GM23338 (cell line): ENCODE measurements at regions not wholly inside any gene's neighbourhood (a gene's known extent, or its start where the extent isn't known, plus 50 kb on each side); places are given as distances from the start of the nearest gene placed in this dataset.

Experiments used
- ATAC-seq: fragments of 200-7000 bp; cut with Tn5 transposase; 3 replicates; pipeline ENCODE4 v1.9.1; 2020
- DNase-seq: peaks from one replicate; pipeline ENCODE4 v3.0.0-alpha.2; 2015; ENCODE audit warnings: low spot score
- H2AFZ ChIP-seq: fragments of 200-600 bp; sonication (generic); 2 replicates; pipeline ENCODE4 v1.8.0; 2016; ENCODE audit warnings: antibody characterized with exemption, mild to moderate bottlenecking, moderate library complexity
- H3F3A ChIP-seq: fragments of 200-600 bp; sonication (generic); replicated peaks from 2 replicates; pipeline ENCODE4 v1.8.0; 2017; ENCODE audit warnings: antibody characterized with exemption, mixed run types, low read depth
- H3K27ac ChIP-seq: fragments of 200-600 bp; sonication (generic); 2 replicates; pipeline ENCODE4 v1.6.1; 2016; ENCODE audit warnings: low read depth
- H3K27me3 ChIP-seq: fragments of 200-600 bp; sonication (generic); 2 replicates; pipeline ENCODE4 v1.8.0; 2016; ENCODE audit warnings: mild to moderate bottlenecking, mixed run types, moderate library complexity; ENCODE audit not compliant: insufficient read depth
- H3K36me3 ChIP-seq: fragments of 200-600 bp; sonication (generic); 2 replicates; pipeline ENCODE4 v1.8.0; 2016; ENCODE audit warnings: mild to moderate bottlenecking; ENCODE audit not compliant: insufficient read depth
- H3K4me1 ChIP-seq: fragments of 200-600 bp; sonication (generic); 2 replicates; pipeline ENCODE4 v1.8.0; 2016; ENCODE audit warnings: mild to moderate bottlenecking, moderate library complexity; ENCODE audit not compliant: insufficient read depth
- H3K4me2 ChIP-seq: fragments of 200-600 bp; sonication (generic); 2 replicates; pipeline ENCODE4 v1.7.1; 2017; ENCODE audit warnings: mixed run types
- H3K4me3 ChIP-seq: fragments of 200-600 bp; sonication (generic); 2 replicates; pipeline ENCODE4 v1.6.1; 2016; ENCODE audit warnings: mixed run types
- H3K79me2 ChIP-seq: fragments of 200-600 bp; sonication (generic); replicated peaks from 2 replicates; pipeline ENCODE4 v1.8.0; 2017; ENCODE audit warnings: mild to moderate bottlenecking; ENCODE audit not compliant: insufficient read depth
- H3K9me2 ChIP-seq: fragments of 200-600 bp; sonication (generic); 2 replicates; pipeline ENCODE4 v1.8.0; 2017; ENCODE audit not compliant: insufficient read depth
- H4K20me1 ChIP-seq: fragments of 200-600 bp; sonication (generic); replicated peaks from 2 replicates; pipeline ENCODE4 v1.8.0; 2017; ENCODE audit warnings: mild to moderate bottlenecking; ENCODE audit not compliant: insufficient read depth
- H3K27ac Mint-ChIP-seq: 2 replicates; pipeline ENCODE4 v1.8.0; 2020; ENCODE audit warnings: inconsistent platforms, mild to moderate bottlenecking, moderate library complexity, mixed read lengths
- H3K27me3 Mint-ChIP-seq: 3 replicates; pipeline ENCODE4 v1.8.0; 2022; ENCODE audit warnings: low read depth, mild to moderate bottlenecking, moderate library complexity, mixed read lengths, inconsistent platforms; ENCODE audit not compliant: insufficient read depth, poor library complexity
- H3K36me3 Mint-ChIP-seq: 3 replicates; pipeline ENCODE4 v1.8.0; 2021; ENCODE audit warnings: low read depth, mild to moderate bottlenecking, inconsistent platforms, moderate library complexity, mixed read lengths
- H3K4me1 Mint-ChIP-seq: 3 replicates; pipeline ENCODE4 v1.8.0; 2020; ENCODE audit warnings: mild to moderate bottlenecking, inconsistent platforms, mixed read lengths
- H3K4me3 Mint-ChIP-seq: 3 replicates; pipeline ENCODE4 v1.8.0; 2021; ENCODE audit warnings: moderate library complexity, mild to moderate bottlenecking, inconsistent platforms, mixed read lengths
- H3K9me3 Mint-ChIP-seq: 3 replicates; pipeline ENCODE4 v1.8.0; 2020; ENCODE audit warnings: moderate library complexity, mild to moderate bottlenecking, inconsistent platforms, mixed read lengths
- CREB1 ChIP-seq: fragments of 250-450 bp; sonication (Bioruptor Pico); IDR thresholded peaks from 2 replicates; pipeline ENCODE4 v1.5.0; 2020; ENCODE audit warnings: low read depth, mild to moderate bottlenecking, moderate library complexity
- CTCF ChIP-seq, 2 experiments: fragments of 200-600 bp in 1 of 2; sonication (generic) in 1 of 2; conservative IDR thresholded peaks; 2 replicates each; pipeline versions ENCODE4 v1.5.1 to v1.6.1; 2016 to 2017; ENCODE audit warnings: antibody characterized with exemption in 2 of 2, low read depth in 2 of 2, mild to moderate bottlenecking in 2 of 2, moderate library complexity in 1 of 2
- ETS1 ChIP-seq: IDR thresholded peaks from 2 replicates; pipeline ENCODE4 v1.6.1; 2016; ENCODE audit warnings: antibody characterized with exemption
- EZH2 ChIP-seq: fragments of 200-600 bp; sonication (generic); IDR thresholded peaks from one replicate; pipeline ENCODE4 v1.8.0; 2017; ENCODE audit warnings: antibody characterized with exemption, mild to moderate bottlenecking, low read depth; ENCODE audit not compliant: unreplicated experiment
- EZH2phosphoT487 ChIP-seq: fragments of 200-600 bp; sonication (generic); IDR thresholded peaks from one replicate; pipeline ENCODE4 v1.8.1; 2018; ENCODE audit warnings: antibody characterized with exemption; ENCODE audit not compliant: unreplicated experiment
- JUNB ChIP-seq: IDR thresholded peaks from one replicate; pipeline ENCODE4 v1.6.1; 2016; ENCODE audit warnings: antibody characterized with exemption; ENCODE audit not compliant: unreplicated experiment
- POLR2AphosphoS5 ChIP-seq: IDR thresholded peaks from 2 replicates; pipeline ENCODE4 v1.6.1; 2016; ENCODE audit warnings: antibody characterized with exemption, low read depth
- STAT1 ChIP-seq: IDR thresholded peaks from one replicate; pipeline ENCODE4 v1.6.1; 2016; ENCODE audit warnings: antibody characterized with exemption; ENCODE audit not compliant: unreplicated experiment
- ZNF114 ChIP-seq: fragments of 250-450 bp; sonication (Bioruptor Pico); IDR thresholded peaks from 2 replicates; pipeline ENCODE4 v1.5.0; 2020; ENCODE audit warnings: mild to moderate bottlenecking, moderate library complexity
- ZNF462 ChIP-seq: fragments of 250-450 bp; sonication (Bioruptor Pico); IDR thresholded peaks from 2 replicates; pipeline ENCODE4 v1.5.0; 2020; ENCODE audit warnings: mild to moderate bottlenecking, moderate library complexity

- Histone ChIP-seq H3K79me2 (no peaks in the 10 kb centered on the region), H2AFZ (peak overlapping the region; percentile 87), H3K4me2 (peak overlapping the region; percentile 70), H4K20me1 (no peaks in the 10 kb centered on the region), H3K36me3 (no peaks in the 10 kb centered on the region), H3K27me3 (no peaks in the 10 kb centered on the region), H3K4me3 (peak overlapping the region; percentile 31; the same call in 1 of the 2 replicates), H3F3A (no peaks in the 10 kb centered on the region), H3K9me2 (no peaks in the 10 kb centered on the region), H3K27ac (no peak overlapping the region), H3K4me1 (peaks cover 11% of the 10 kb centered on the region)
- Mint-ChIP-seq H3K36me3 (peaks cover 15% of the 10 kb centered on the region), H3K27me3 (peaks cover 8% of the 10 kb centered on the region), H3K4me3 (peak overlapping the region; percentile 39; the same call in 1 of the 3 replicates), H3K27ac (no peak overlapping the region), H3K9me3 (peaks cover 14% of the 10 kb centered on the region; the same call in 2 of the 3 replicates), H3K4me1 (peaks cover 22% of the 10 kb centered on the region)
- peak; percentile 76 for ATAC-seq
- peak; percentile 36 for DNase-seq
- TF ChIP-seq ZNF114 (CRISPR knock-in tag), result no peak
Observed at GRCh38 chr12:97275256-97275655, 187.3 kb upstream of the RMST start.

- peaks cover 8% of the 10 kb centered on the region for H3K27me3 Mint-ChIP-seq
- Histone ChIP-seq H3K27ac (no peak overlapping the region), H3K27me3 (no peaks in the 10 kb centered on the region), H3F3A (no peaks in the 10 kb centered on the region), H3K9me2 (no peaks in the 10 kb centered on the region), H3K4me3 (peak overlapping the region; percentile 31), H2AFZ (peak overlapping the region; percentile 87), H3K4me1 (peaks cover 11% of the 10 kb centered on the region), H4K20me1 (no peaks in the 10 kb centered on the region), H3K36me3 (no peaks in the 10 kb centered on the region), H3K79me2 (no peaks in the 10 kb centered on the region), H3K4me2 (peak overlapping the region; percentile 70)
- peak; percentile 66 for DNase-seq
- peak; percentile 95 for ATAC-seq
- TF ChIP-seq ZNF114 (CRISPR knock-in tag) (no peak), JUNB (no peak), ETS1 (no peak), CTCF (conservative IDR thresholded peaks at IDR 0.05; ENCODE audit: low read depth in 2 of 2) (no peak), ZNF462 (CRISPR knock-in tag) (no peak), EZH2 (no peak), EZH2phosphoT487 (no peak), POLR2AphosphoS5 (no peak), STAT1 (no peak), CREB1 (no peak)
- no peak overlapping the region for H3K27ac Mint-ChIP-seq
- H3K4me3 Mint-ChIP-seq, result peak overlapping the region; percentile 7; the same call in 2 of the 3 replicates
- H3K36me3 Mint-ChIP-seq, result peaks cover 11% of the 10 kb centered on the region
- H3K4me1 Mint-ChIP-seq, result peaks cover 22% of the 10 kb centered on the region
- peaks cover 14% of the 10 kb centered on the region; the same call in 2 of the 3 replicates for H3K9me3 Mint-ChIP-seq
Observed at GRCh38 chr12:97275728-97276590, 186.6 kb upstream of the RMST start.
